GOT3 (cell line): ENCODE measurements at regions not wholly inside any gene's neighbourhood (a gene's known extent, or its start where the extent isn't known, plus 50 kb on each side); places are given as distances from the start of the nearest gene placed in this dataset.

ENCODE experiments used
- DNase-seq: peaks from one replicate; lab custom pipeline; 2025; ENCODE audit warnings: mixed read lengths; lab: John Stamatoyannopoulos, UW

DNA sequence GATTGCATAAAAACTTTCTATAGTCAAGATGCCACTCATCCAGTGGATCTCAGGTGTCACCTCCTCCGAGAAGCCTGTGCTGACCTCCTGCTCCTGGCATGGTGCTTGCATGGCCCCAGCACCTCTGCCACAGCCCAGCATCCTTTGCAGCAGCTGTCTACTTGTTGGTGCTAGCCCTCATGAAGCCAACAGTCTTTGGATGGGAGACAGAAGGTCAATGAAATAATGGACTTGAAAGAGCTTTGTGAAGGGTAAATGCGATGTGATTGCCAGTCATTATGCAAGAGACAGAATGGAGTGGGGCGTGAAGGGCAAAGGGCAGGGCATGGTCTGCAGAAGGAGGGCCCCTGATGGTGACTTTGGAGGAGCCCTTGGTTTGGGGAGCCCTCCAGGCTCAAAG, 63.0 kb upstream of the CLMN start:
- DNase-seq: no peak

DNA sequence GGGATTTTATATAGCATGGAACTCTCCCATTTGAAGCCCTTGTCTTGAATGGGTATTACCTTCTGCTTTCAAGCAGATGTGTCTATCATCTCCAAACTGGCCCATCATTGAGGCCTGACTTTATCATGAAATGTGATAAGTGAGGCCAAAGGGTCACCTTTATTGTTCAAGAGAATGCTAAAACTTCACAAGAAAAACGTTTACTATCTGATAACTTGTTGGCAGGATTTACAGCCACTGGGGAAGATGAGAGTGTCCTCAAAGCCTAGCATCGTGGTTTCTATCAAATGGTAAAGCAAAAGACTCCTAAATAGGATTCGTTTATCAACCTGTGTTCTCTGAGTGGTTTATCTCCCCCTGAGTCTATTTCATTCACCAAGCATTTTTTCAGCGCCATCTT, 62.0 kb upstream of the CLMN start:
- DNase-seq: no peak

DNA sequence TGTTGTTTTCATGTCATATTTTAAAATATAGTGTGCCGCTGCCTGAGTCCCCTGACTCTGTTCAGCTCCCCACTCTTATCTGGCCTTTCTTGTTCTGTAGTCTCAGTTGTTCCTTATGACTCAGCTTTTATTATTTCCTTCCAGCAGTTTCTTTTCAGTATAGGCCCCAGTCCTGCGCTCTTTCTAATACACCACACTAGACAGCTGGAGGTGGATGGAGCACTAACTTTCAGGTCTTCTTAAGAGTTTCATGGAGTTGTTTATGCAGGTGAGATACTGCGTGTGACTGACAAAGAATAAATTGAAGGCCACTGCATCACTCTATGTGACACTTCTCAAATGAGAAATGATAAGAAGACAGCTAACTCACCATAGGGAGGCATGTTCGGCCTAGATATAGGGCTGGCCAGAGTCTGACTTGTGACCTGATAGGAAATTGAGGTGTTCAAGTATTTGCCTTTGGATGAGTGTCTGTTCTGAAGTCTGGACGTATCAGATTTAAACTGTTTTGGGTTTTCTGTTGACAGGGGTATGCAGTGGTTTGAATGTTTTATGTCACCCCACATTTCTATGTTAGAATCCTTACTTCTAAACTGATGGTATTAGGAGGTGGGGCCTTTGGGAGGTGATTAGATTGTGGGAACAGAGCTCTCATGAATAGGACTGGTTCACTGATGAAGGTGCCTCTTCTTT, 60.8 kb upstream of the CLMN start:
- no peak for DNase-seq

DNA sequence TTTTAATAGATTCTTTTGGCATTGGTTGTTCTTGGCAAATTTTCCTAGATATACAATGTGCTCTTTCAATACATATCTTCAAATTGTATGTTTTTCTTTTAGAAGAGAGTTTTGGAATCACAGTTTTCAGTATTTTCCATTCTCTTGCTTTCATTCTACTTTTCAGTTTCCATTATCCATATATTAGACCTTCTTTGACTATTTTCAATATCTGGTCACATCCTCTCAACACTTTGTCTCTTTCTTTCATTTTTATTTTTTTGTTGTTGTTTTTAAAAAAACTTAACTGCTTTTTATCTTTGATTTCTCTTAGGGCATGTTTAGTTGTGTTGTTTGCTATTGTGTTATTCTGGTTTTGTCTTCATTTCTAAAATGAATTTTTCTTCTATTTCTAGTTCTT, 59.9 kb upstream of the CLMN start:
- DNase-seq: no peak

DNA sequence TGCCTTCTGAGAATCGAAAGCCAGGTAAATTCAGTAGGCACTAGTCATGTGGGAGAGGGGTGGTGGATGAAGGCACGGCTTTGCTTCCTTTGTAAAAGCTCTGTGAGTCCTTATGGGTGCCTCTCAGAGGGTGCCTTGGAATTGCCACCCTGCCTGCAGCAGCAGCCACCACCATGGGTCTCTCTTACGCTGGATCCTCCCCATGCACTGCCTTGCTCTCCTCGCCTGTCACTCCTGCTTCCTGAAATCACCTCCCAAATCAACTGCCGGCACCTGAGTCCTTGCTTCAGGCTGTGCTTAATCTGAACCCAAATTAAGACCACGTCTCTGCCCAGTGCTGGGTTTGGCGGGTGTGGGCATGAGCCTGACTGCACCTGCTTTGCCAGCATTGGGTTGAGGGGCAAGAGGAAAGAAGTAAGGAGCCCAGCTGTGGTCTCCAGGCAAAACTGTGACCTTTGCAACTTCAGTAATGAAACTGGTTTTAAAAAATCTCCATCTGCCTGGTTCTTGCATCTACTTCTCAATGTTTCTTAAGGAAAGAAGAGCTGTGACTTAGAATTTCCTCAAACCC, 55.9 kb upstream of the CLMN start:
- DNase-seq: no peak

DNA sequence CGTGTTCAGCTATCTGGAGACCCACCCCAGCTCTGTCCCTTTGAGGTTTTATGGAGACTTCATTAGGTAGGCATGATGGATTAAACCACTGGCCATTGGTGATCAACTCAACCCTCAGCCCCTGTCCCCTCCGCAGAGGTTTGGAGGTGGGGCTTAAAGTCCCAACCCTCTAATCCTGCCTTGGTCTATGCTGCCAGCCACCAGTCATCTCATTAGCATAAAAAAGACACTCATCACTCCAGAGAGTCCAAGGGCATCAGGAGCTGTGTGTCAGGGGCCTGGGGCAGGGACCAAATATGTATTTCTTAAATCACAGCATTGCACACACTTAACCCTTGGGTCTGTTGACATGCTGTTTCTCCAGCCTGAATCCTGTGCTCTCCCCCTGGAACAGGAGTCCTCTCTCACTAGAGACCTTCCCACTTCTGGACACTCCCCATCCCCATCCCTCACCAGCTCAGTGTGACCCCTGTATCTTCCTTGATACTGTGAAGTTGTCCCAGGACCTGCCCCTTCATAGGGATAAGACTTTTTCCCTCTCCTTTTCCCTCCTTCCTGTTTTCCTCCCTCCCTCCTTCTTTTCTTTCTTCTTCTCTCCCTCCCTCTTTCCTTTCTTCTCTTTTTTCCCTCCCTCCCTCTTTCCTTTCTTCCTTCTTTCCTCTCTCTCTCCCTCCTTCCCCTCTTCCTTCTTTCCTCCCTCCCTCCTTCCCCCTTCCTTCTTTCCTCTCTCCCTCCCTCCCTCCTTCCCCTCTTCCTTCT, 54.7 kb upstream of the CLMN start:
- no peak for DNase-seq

DNA sequence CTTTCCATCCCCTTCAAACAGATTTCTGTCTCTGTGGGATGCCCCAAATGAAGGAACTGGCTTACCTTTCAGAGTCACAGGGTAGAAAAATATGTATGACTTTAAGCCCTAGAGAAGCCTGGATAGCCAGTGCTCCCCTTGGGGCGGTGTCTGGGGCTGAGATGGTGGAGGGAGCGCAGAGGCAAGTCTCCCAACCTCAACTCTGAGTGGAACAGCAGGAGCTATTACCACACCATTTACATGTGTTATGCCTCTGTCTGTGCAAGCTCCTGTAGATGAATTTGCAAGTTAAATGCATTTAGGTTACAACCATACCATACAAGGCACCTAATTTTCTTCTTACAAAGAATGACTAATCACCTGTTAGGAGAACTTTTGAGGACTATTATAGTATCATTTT, 50.4 kb upstream of the CLMN start:
- no peak for DNase-seq
